Neutrophil (primary cell): ENCODE measurements at regions not wholly inside any gene's neighbourhood (a gene's known extent, or its start where the extent isn't known, plus 50 kb on each side); places are given as distances from the start of the nearest gene placed in this dataset.

Experiments
- H3K27ac ChIP-seq: fragments of 200-600 bp; sonication (generic); 2 replicates; pipeline ENCODE4 v1.5.1; 2016; ENCODE audit warnings: mild to moderate bottlenecking, moderate library complexity
- H3K27me3 ChIP-seq: fragments of 200-600 bp; sonication (generic); 2 replicates; pipeline ENCODE4 v1.6.0; 2016; ENCODE audit warnings: mild to moderate bottlenecking
- H3K36me3 ChIP-seq: fragments of 200-600 bp; sonication (generic); 2 replicates; pipeline ENCODE4 v1.5.1; 2017
- H3K4me1 ChIP-seq, 2 experiments: fragments of 200-600 bp in 1 of 2; sonication (generic) in 1 of 2; 1 replicate in 1 of 2; 2 replicates in 1 of 2; pipeline versions ENCODE4 v1.5.1 to v1.6.1; 2013 to 2016; ENCODE audit warnings: low read depth in 1 of 2, low read length in 1 of 2, mild to moderate bottlenecking in 1 of 2, moderate library complexity in 1 of 2; ENCODE audit not compliant: control insufficient read depth in 1 of 2, insufficient read depth in 1 of 2
- H3K4me3 ChIP-seq, 2 experiments: fragments of 200-600 bp in 1 of 2; sonication (generic) in 1 of 2; 1 replicate in 1 of 2; 2 replicates in 1 of 2; pipeline ENCODE4 v1.5.1; 2013 to 2016; ENCODE audit warnings: low read depth in 1 of 2, low read length in 1 of 2, mild to moderate bottlenecking in 1 of 2, moderate library complexity in 1 of 2
- H3K9me3 ChIP-seq: fragments of 200-600 bp; sonication (generic); 2 replicates; pipeline ENCODE4 v1.5.1; 2016
- TF ChIP-seq, protein P1 (sequence below): fragments of 200-600 bp; sonication (generic); IDR thresholded peaks from 2 replicates; pipeline ENCODE4 v1.5.1; 2016; ENCODE audit warnings: antibody characterized with exemption

DNA sequence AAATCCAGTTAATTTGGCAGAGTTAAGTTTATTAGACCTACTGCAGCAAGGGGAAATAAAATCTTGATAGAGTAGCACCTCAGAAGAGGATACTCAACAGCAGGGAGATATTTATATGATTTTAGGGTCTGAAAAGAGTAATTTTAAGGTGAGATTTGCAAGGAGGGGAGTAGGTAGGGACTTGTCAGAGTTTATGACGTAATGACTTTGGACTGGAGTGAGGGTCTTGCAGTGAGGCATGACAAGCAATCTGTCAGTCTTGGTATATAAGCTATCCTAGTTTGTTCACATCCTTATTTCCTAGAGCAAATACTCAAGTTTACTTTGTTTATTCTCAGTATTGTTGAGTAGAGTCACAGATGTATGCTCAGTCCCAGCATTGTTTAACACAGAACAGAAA is 722.6 kb downstream of the TLE4 start:
- TF ChIP-seq, protein P1, sequence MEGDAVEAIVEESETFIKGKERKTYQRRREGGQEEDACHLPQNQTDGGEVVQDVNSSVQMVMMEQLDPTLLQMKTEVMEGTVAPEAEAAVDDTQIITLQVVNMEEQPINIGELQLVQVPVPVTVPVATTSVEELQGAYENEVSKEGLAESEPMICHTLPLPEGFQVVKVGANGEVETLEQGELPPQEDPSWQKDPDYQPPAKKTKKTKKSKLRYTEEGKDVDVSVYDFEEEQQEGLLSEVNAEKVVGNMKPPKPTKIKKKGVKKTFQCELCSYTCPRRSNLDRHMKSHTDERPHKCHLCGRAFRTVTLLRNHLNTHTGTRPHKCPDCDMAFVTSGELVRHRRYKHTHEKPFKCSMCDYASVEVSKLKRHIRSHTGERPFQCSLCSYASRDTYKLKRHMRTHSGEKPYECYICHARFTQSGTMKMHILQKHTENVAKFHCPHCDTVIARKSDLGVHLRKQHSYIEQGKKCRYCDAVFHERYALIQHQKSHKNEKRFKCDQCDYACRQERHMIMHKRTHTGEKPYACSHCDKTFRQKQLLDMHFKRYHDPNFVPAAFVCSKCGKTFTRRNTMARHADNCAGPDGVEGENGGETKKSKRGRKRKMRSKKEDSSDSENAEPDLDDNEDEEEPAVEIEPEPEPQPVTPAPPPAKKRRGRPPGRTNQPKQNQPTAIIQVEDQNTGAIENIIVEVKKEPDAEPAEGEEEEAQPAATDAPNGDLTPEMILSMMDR: no peak
- H3K4me3 ChIP-seq: no peak overlapping the region
- H3K4me1 ChIP-seq: no peaks in the 10 kb centered on the region
- H3K27ac ChIP-seq: no peak overlapping the region
- no peaks in the 10 kb centered on the region for H3K27me3 ChIP-seq
- H3K9me3 ChIP-seq: no peaks in the 10 kb centered on the region
- H3K36me3 ChIP-seq: no peaks in the 10 kb centered on the region

DNA sequence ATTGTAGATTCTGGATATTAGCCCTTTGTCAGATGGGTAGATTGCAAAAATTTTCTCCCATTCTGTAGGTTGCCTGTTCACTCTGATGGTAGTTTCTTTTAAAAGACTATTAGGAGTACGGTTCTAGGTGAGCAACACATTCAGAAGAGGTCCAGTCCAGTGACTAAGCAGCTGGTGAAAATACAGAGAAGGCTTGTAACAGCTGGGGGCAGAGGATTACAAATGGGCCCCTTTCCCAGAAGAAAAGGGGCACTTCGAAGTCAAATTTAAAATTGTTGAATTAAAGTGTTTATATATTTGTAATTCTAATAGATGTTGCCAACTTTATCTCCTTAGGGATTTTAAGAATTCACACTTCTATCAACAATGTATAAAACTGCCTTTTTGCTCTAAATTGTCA is 720.5 kb downstream of the TLE4 start:
- H3K4me1 ChIP-seq: no peaks in the 10 kb centered on the region
- no peaks in the 10 kb centered on the region for H3K36me3 ChIP-seq
- TF ChIP-seq, protein P1: no peak
- H3K27ac ChIP-seq: no peak overlapping the region
- no peaks in the 10 kb centered on the region for H3K9me3 ChIP-seq
- H3K27me3 ChIP-seq: no peaks in the 10 kb centered on the region
- no peak overlapping the region for H3K4me3 ChIP-seq

DNA sequence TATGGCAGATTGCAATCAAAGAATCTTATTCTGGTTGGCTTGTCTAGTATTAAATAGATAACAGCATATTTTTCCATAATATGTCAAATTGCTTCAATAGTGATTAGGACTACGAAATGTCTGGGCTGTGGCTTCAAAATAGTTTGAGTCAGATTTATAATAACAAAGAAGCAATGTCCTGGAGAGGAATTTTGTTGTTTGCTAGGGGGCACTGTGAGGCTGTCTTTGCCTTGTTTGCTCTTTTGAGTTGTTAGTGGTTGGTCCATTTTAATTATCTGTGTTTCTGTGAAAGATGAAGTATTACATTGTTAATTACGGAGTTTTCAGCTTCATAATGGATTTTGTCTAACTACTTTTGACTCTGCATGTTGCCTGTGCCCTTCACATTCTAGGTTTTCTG is 713.6 kb downstream of the TLE4 start:
- Histone ChIP-seq H3K36me3 (no peaks in the 10 kb centered on the region), H3K27ac (no peak overlapping the region)

DNA sequence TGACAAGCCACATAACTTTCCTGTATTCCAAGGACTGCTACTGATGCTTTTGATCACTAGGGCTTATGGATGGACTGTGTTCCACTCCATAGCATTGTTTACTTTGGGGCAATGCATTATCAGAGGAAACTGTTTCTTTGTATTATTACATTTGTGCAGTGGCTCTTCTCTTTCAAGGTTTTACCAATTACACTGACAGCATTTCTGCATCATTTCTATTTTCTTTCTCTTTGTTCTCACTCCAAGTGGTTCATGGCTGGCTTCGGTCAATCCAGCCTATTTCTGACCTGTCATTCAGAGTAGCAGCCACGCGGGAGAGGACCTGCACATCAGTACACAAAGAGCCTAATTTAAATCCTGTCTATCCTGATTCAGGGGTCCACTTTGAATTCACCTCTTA is 711.0 kb downstream of the TLE4 start:
- Histone ChIP-seq H3K9me3 (no peaks in the 10 kb centered on the region), H3K27me3 (no peaks in the 10 kb centered on the region), H3K27ac (no peak overlapping the region), H3K4me3 (no peak overlapping the region), H3K4me1 (no peaks in the 10 kb centered on the region), H3K36me3 (no peaks in the 10 kb centered on the region)
- TF ChIP-seq, protein P1: no peak

More for the DNA sequence above, 713.6 kb downstream of the TLE4 start:
- H3K4me3 ChIP-seq: no peak overlapping the region
- H3K27me3 ChIP-seq: no peaks in the 10 kb centered on the region
- H3K4me1 ChIP-seq: no peaks in the 10 kb centered on the region
- TF ChIP-seq, protein P1: no peak
- no peaks in the 10 kb centered on the region for H3K9me3 ChIP-seq

DNA sequence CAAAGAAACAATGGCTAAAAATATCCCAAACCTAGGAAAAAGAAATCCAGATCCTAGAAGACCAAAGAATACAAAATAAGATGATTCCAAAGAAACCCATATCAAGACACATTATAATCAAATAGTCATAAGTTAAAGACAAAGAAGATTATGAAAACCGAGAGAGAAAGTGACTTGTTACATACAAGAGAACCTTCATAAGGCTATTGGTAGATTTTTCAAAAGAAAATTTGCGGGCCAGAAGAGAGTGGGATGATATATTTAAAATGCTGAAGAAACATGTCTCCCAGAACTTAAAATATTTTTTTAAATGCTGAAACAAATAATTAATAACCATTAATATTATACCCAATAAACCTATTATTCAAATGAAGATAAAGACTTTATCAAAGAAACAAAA is 687.3 kb downstream of the TLE4 start:
- TF ChIP-seq, protein P1: no peak
- H3K9me3 ChIP-seq: peaks cover 7% of the 10 kb centered on the region
- H3K27ac ChIP-seq: no peak overlapping the region
- no peaks in the 10 kb centered on the region for H3K36me3 ChIP-seq
- H3K27me3 ChIP-seq: no peaks in the 10 kb centered on the region
- no peak overlapping the region for H3K4me3 ChIP-seq
- H3K4me1 ChIP-seq: no peaks in the 10 kb centered on the region

DNA sequence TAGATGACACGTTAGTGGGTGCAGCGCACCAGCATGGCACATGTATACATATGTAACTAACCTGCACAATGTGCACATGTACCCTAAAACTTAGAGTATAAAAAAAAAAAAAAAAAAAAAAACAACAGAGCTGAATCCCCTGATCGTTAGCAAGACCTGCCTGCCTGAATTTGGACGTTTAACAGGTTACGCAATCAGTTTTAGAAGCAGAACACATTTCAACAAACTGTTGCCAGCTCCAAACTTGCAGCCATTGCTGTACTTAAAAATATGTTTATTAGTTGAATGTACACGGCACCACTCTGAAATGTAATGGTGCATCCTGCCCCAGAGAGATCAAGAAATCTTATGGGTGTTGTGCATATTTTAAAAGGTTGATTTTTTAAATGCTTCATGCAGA is 680.0 kb downstream of the TLE4 start:
- no peaks in the 10 kb centered on the region for H3K27me3 ChIP-seq
- H3K27ac ChIP-seq: no peak overlapping the region
- no peaks in the 10 kb centered on the region for H3K9me3 ChIP-seq
- TF ChIP-seq, protein P1: no peak
- no peaks in the 10 kb centered on the region for H3K4me1 ChIP-seq
- H3K36me3 ChIP-seq: no peaks in the 10 kb centered on the region
- H3K4me3 ChIP-seq: no peak overlapping the region
